ENCODE measurements at regions not wholly inside any gene's neighbourhood (a gene's known extent, or its start where the extent isn't known, plus 50 kb on each side); places are given as distances from the start of the nearest gene placed in this dataset.

DNA sequence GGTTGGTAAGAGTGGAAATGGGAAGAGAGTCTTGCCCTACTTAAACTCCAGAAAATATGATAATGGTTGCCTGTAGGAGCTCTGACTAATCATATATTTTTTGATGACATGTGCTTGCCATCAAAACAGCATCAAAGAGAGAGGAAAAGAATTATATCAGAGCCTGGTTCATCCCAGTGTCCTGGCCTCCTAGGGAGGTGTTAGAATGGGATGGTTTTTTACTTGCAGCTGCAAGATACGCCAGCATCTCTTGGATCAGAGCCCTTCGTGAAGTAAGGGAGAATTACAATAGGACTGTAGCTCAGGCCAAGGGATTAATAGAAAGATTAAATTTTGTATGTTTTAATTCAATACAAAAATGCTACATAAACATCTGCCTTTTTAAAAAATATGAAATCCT lies 177.6 kb upstream of the HDAC9 start:
- DNase-seq (ENCODE audit: low read depth) = no peak

GRCh38 chr7:18320422-18320821 lies 175.1 kb upstream of the HDAC9 start:
- DNase-seq (ENCODE audit: low read depth) = no peak

DNA sequence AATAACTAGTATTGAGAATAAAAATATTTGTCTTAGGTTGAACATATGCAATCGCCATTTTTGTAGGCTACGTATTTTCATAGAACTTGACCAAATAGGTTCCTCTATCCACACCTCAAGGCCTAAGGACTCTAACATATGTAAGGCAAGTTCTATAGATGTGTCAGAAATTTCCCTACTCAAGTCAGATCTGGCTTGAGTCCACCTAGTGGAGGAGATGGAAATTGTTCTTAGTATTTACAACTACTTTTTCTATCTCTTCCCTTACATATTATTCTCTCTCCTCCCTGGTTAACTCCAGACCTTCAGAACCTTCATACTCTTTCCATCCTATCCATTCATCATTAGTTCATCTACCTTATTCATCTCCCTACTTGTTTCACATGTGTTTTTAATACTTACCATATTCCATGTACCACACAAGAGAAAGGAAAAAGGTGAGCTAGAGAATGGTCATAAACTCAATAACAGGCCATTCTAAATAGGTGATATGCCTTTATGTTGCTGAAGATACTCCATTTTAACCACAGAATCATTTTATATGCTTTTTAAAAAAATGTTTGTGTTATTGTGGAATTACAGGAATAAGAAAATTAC lies 174.5 kb upstream of the HDAC9 start:
- no peak for DNase-seq (ENCODE audit: low read depth)

GRCh38 chr7:18330548-18330947 lies 165.0 kb upstream of the HDAC9 start:
- DNase-seq (ENCODE audit: low read depth) = no peak

DNA sequence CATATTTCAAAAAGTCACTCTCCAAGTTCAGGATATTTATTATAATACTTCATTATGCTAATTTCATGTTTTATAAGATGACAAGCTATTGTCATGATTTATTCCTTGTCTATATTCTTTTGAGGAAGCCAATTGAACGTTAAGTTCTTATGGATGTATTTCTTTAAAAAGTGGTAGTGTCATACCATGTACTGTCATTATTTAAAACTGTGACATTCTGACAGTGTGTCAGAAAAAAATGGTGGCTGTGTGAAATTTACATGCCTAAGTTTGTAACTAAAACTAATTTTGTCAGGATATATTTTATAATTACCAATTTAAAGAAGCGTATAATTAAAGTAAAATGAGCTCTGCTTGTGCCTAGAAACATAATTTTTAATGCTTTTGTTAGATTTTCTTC lies 158.9 kb upstream of the HDAC9 start:
- no peak for DNase-seq (ENCODE audit: low read depth)

DNA sequence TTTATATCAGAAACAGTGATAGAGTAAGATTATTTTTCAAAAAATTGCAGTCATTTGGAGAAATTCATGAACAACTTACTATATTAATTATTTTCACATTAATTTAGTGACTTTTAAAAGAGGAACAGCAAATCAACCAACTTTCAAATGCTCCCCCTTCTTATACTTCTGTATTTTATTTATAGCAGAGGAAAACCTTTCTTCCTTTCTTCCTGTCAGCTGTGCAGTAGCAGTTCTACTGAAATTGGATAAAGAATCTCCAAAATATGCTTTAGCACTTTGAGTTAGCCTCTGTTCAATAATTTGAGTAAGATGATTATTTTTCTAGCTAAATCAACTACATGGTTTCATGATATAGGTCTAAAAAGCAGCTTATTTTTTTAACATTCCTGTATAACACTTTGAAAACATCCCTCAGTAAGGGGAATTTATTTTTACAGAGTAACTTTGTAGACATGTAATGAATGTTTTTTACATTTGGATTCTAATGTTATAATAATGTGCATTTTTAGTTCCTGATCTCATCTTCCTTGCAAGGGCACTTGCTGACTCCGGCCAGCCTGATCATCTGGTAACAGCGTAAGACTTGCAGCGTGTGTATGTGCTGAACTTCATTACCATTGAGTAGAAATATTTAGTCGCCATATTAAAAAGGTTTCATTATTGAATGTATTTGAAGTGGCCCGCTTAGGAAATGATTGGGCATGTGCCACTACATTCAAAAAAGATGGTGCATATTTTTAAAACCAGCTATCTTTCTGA lies 158.3 kb upstream of the HDAC9 start:
- DNase-seq (ENCODE audit: low read depth) = no peak

DNA sequence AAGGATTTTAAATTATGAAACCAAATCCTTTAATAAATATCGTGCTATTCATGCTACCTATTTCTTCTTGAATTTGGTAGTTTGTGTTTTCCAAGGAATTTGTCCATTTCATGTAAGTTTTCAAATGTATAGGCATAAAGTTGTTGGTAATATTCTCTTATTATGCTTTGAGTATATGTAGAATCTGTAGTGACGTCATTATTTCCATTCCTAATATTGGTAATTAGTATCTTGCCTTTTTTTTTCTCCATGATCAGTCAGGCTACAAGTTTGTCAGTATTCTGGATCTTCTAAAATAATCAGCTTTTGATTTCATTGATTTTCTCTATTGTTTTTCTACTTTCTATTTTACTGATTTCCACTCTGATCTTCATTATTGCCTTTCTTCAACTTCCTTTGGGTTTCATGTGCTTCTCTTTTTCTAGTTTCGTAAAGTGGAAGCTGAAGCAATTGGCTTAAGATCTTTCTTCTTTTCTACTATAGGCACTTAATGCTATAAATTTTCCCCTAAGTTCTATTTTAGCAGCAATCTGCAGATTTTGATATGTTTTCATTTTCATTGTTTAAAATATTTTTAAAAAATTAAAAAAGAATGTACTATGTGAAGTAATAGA lies 156.5 kb upstream of the HDAC9 start:
- no peak for DNase-seq (ENCODE audit: low read depth)

DNA sequence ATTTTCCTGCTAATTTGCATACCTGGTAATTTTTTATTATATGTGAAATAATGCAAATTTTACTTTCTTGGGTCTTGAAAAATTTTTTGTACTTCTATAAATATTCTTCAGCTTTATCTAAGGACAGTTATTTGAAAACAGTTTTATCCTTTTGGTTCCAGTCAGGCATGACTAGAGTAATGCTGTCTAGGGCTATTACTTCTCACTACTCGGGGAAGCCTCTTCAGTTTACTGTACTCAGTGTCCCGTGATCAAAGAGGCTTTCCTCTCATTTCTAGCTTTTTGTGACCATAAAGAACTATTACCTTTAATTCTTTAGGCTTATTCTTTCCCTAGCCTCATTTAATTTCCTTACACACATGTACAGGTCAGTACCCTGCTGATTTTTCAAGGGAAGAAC lies 153.8 kb upstream of the HDAC9 start:
- DNase-seq (ENCODE audit: low read depth) = no peak

DNA sequence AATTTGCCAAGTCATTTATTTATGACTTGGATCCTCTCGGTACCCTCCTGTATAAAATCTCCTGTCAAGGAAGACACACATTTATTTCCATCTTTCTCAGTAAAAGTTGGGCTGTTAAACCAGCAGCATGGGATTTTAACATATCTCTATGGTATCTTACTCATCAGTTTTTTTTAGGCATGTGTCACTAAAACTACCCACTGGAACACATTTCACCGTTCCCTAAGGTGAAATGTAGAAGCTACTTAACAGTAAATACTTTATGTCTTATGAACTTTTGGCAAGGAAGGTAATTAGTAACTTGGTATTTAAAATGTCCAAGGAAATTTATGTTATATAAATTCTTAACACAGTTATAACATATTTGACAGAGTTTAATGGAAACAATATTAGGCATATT lies 152.5 kb upstream of the HDAC9 start:
- DNase-seq (ENCODE audit: low read depth) = no peak

DNA sequence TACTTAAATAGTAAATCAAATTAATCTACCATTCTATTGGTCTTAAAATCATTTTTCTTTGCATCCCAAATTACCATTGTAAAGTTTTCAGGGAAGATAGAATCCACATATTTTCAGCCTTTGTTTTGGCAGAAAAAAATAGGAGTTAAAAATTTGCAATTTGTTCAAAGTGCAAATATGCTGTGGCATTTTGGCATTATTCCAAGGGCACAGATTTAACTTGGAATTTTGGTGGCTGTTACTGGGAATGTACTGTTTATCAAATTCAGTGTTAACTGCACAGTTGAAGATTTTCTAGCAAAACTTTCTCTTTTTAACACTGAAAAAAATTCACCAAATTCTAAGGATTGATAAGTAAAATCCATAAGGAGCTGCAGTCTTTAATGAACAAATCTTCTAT lies 151.0 kb upstream of the HDAC9 start:
- no peak for DNase-seq (ENCODE audit: low read depth)

DNA sequence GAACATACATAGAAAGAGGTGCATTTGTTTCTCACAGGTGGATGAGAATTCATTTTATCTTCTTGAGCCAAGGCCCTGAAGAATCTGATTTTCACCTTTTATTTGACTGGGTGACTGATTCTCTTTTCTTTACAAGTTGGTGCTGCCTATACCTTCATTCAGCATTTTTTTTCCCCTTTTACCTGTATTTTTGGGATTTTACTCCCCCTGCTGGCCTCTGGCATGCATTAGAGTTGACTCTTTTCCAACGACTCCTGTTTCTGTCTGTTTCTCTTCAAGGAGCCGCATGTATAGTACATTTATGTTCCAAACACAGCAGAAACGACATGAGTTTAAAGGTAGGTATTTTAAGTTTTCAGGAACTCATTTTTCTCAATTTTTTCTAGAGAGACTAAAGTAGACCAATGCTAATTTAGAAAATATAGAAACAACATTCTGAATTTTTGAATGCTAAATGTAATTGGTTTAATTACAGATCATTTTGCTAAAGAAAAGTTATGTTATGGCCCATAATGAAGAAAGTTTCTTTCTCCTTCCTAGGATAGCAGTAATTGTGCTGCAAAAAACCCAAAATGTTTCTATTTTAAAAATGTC lies 149.8 kb upstream of the HDAC9 start:
- no peak for DNase-seq (ENCODE audit: low read depth)

- DNase-seq (ENCODE audit: low read depth) = no peak
Observed at GRCh38 chr7:18347170-18347569, 148.4 kb upstream of the HDAC9 start.

- DNase-seq (ENCODE audit: low read depth) = no peak
Observed at GRCh38 chr7:18350678-18351077, 144.9 kb upstream of the HDAC9 start.

- no peak for DNase-seq (ENCODE audit: low read depth)
Observed at GRCh38 chr7:18352339-18353255, 143.0 kb upstream of the HDAC9 start.

DNA sequence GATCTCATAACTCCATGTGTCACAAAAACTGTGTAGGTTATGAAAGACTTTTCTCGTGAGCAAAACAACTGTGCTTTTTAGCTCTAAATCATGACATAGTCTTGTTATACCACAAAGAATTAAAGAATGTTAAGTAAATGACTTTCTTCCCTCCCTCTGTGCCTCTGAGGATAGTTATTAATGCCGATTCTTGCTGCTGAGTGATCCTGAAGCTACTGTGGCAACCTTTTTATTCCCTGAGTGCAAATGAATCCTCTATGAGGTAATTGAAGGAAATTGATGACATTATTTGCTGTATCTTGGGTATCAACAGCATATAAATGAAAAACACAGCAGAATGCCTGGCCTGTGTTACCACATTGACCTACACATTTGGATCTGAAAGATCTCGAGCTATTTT lies 142.2 kb upstream of the HDAC9 start:
- no peak for DNase-seq (ENCODE audit: low read depth)

DNA sequence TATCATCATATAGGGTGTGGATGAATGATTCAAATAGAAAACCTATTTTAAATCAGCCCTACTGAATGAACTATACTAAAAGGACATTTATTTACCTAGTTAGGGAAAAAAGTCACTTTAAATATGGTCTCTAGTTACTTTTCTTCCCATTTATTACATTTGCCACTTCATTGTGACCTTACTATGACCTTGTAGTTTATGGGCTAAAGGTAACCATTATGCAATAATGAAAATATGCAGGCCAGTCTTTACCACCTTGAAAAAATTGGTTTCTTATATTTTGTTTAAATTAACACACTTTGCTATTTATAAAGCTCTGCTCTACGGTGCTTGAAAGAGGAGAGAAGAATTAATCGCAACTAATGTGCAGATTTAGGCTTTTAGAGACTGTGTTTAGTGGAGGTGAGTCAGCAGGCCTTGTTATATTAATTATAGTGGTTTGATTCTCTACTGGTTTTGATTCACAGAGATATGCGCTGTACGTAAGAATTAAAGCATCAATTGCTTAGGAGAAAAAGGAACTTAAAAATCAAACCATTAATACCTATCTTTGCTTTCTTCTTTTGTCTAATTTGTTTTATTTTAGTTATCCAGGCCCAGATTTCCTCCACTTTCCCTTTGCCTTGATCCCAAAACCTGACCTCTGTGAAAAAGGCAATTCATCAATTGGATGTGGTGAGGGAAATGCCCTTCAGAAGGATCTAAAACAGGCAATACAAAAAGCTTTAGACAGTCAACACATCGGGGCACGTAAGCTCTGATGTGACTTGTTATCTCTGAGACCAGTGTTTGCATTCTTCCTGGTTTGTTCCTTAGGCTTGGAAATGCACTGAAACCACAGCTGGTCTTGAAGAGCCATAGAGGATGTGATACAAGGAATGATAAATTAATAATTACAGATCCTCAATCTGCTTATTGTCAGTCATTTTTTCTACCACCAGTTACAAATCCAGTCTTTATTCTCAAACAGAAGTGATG lies 141.2 kb upstream of the HDAC9 start:
- no peak for DNase-seq (ENCODE audit: low read depth)

DNA sequence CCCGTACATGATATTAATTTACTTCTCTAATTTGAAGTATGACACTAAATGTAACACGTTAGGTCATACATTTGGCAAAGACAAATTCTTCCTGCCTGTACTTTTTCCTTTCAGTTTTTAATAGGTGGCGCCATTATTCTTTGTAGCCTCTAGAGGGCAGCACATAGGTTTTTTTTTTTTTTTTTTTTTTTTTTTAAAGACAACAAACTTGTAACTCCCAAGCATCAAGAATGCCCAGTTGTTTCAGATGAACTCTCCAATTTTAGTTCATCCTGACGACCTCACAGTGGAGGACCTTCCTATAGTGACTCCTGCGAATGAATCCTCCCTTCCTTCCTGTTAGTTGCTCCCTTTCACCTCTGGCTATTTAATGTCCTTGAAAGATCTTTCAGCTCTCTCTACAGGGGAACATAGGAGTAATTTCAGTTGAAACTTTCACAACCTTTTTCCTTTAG lies 139.3 kb upstream of the HDAC9 start:
- DNase-seq (ENCODE audit: low read depth) = no peak

- DNase-seq (ENCODE audit: low read depth) = no peak
Observed at GRCh38 chr7:18357691-18358090, 137.9 kb upstream of the HDAC9 start.

- no peak for DNase-seq (ENCODE audit: low read depth)
Observed at GRCh38 chr7:18361756-18362155, 133.8 kb upstream of the HDAC9 start.

GRCh38 chr7:18363751-18364380 lies 131.7 kb upstream of the HDAC9 start:
- DNase-seq (ENCODE audit: low read depth) = no peak
